ENCODE measurements at regions not wholly inside any gene's neighbourhood (a gene's known extent, or its start where the extent isn't known, plus 50 kb on each side); places are given as distances from the start of the nearest gene placed in this dataset.
A peak's percentile ranks its signal among the peaks of the same experiment; 100 is the strongest.

- TF ChIP-seq AFF4 (CRISPR knock-in tag; IDR thresholded peaks at IDR 0.05; ENCODE audit: borderline replicate concordance) (no peak), SP1 (CRISPR knock-in tag; conservative IDR thresholded peaks at IDR 0.05) (no peak), ZNF281 (CRISPR knock-in tag; IDR thresholded peaks at IDR 0.05) (no peak), SMAD3 (CRISPR knock-in tag; IDR thresholded peaks at IDR 0.05; ENCODE audit: borderline replicate concordance) (no peak), ZNF232 (CRISPR knock-in tag; IDR thresholded peaks at IDR 0.05) (no peak)
These were observed 171.0 kb upstream of the DAAM1 start (continued) for GRCh38 chr14:59017285-59017965.

GRCh38 chr14:59018460-59018859 lies 170.0 kb upstream of the DAAM1 start:
- no peaks in the 10 kb centered on the region for H3K27me3 Mint-ChIP-seq (ENCODE audit: low read depth)
- peaks cover 2% of the 10 kb centered on the region; the same call in 1 of the 2 replicates for H3K9me3 Mint-ChIP-seq
- 0 out of 2 replicates have a peak, but pooled peaks cover under 1% of the 10 kb centered on the region for H3K36me3 Mint-ChIP-seq
- ATAC-seq (peak; percentile 50; the same call in 1 of the 2 replicates), DNase-seq (ENCODE audit: low spot score) (no peak)
- no peak overlapping the region for H3K4me3 Mint-ChIP-seq
- H3K27ac Mint-ChIP-seq, result no peak overlapping the region
- ChIA-PET CTCF (interaction anchor here (0.6 to 1.2 kb wide), 15 partner anchors 13 to 517 kb away, joined by 3 to 9 read pairs (median 3); partner anchors contain the start of gene DACT1), POLR2A (no interaction called here)
- H3K4me1 Mint-ChIP-seq, result 0 out of 2 replicates have a peak, but pooled peaks cover 2% of the 10 kb centered on the region
- TF ChIP-seq GRHL2 (CRISPR knock-in tag; IDR thresholded peaks at IDR 0.05; ENCODE audit: insufficient replicate concordance, severe bottlenecking), result no peak
- no peak for TF ChIP-seq STAT6 (CRISPR knock-in tag; conservative IDR thresholded peaks at IDR 0.05; ENCODE audit: low read depth)
- TF ChIP-seq IRF1 (CRISPR knock-in tag; IDR thresholded peaks at IDR 0.05), result no peak
- TF ChIP-seq KAT7 (CRISPR knock-in tag; IDR thresholded peaks at IDR 0.05; ENCODE audit: borderline replicate concordance), result no peak
- no peak for TF ChIP-seq TEAD1 (CRISPR knock-in tag; IDR thresholded peaks at IDR 0.05)
- no peak for TF ChIP-seq ZNF138 (CRISPR knock-in tag; conservative IDR thresholded peaks at IDR 0.05)
- TF ChIP-seq USF2 (CRISPR knock-in tag; IDR thresholded peaks at IDR 0.05), result no peak
- no peak for TF ChIP-seq SP1 (CRISPR knock-in tag; conservative IDR thresholded peaks at IDR 0.05)
- TF ChIP-seq MAX (CRISPR knock-in tag; IDR thresholded peaks at IDR 0.05), result no peak
- no peak for TF ChIP-seq TEAD4 (CRISPR knock-in tag; IDR thresholded peaks at IDR 0.05)
- TF ChIP-seq FOXP1 (CRISPR knock-in tag; IDR thresholded peaks at IDR 0.05; ENCODE audit: borderline replicate concordance), result no peak
- TF ChIP-seq ZNF532 (CRISPR knock-in tag; IDR thresholded peaks at IDR 0.05; ENCODE audit: borderline replicate concordance), result no peak
- no peak for TF ChIP-seq GTF2I (CRISPR knock-in tag; conservative IDR thresholded peaks at IDR 0.05)
